ENCODE measurements at regions not wholly inside any gene's neighbourhood (a gene's known extent, or its start where the extent isn't known, plus 50 kb on each side); places are given as distances from the start of the nearest gene placed in this dataset.

DNA sequence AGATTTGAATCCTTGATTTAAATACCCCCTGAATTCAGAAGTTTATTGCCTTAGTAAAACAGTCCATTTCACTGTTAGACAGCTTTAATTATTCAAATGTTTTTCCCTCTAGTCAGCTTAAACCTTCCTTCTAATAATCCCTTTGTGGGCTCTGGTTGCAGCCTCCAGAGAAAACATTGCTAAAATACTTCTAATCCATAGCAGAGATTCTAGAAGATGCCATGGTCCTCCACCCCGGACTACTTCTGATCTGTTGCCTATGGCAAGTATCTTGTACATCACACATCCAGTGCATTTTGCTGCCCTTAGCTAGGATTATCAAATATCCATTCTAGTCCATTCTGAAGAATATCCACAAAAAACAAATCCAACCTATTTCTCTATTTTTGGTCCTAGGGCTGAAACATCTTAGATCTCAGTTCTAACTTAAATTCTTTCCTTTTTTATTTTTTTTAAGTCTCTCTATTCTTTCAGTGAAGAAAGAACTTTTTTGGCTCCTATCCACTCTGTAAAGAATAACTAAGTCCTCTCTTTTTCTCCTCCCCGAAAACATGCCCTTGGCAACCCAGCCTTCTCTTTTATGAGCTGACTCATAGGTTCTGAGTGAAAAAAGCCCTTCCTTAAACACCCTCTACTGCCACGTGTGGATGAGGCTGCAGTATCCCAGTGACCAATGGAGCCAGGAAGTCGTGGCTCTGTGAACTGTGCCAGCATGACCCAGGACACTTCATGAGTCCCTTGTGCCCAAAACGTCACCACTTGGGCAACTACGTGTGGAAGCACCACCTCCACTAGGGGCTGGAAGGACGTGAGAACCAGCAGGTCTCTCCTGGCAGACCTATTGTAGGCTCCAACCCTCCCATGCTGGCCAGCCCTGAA, 349.8 kb downstream of the TNS1 start:
- DNase-seq: no peak

DNA sequence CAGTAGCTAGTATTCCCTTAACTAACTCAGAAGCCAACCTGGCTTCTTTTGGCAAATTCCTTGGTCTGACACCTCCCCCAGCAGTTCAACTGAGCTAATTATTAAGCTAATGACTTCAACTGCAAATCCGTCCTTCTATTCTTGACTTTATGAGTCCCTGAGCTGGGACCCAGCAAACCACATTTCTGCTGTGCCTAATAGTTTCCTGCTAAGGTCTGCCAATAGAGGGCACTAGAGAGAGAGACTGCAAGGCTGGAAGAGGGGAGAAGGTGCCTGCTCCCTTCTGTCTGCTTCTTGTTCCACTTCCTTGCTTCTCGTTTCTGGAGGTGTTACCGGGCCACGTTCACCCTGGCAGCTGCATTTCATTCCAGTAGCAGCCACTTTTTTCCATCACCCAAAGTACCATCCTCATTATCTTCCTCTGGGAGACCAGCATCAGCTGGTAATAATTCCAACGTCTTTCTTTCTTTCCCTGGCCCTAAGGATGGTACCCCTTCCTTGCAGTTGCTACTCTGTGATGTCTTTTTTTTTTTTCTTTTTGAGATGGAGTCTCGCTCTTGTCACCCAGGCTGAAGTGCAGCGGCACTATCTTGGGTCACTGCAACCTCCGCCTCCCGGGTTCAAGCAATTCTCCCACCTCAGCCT, 352.0 kb downstream of the TNS1 start:
- DNase-seq: peak; percentile 82

DNA sequence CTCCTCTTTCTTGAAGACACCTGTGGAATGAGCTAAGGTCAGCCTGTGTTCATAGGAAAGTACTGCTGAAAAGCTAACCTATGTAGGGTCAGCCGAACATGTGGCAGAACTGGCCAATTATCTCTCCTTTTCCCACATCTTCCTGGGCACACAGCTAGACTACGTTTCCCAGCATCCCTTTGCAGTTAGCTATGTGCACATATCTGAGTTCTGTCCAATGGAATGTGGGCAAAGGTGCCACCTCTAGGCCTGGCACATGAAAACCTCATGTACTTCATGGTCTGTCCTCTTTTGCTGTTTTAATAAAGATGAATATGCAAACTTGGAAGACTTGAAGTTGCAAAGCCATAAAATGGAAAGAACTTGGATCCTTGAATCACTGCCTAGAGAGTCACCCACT, 352.6 kb downstream of the TNS1 start:
- peak; percentile 2 for DNase-seq

DNA sequence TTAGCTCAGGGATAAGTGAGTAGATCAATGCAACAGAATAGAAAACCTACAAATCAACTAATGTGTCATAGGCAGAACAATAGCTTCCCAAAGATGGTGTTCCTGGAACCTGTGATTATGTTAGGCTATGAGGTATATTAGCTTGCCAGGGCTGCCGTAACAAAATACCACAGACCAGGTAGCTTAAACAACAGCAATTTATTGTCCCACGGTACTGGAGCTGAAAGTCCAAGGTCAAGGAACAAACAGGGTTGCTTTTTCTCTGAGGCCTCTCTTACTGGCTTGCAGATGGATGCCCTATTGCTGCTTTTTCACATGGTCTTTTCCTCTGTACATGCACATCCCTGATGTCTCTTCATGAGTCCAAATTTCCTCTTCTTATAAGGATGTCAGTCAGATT, 354.9 kb downstream of the TNS1 start:
- no peak for DNase-seq

DNA sequence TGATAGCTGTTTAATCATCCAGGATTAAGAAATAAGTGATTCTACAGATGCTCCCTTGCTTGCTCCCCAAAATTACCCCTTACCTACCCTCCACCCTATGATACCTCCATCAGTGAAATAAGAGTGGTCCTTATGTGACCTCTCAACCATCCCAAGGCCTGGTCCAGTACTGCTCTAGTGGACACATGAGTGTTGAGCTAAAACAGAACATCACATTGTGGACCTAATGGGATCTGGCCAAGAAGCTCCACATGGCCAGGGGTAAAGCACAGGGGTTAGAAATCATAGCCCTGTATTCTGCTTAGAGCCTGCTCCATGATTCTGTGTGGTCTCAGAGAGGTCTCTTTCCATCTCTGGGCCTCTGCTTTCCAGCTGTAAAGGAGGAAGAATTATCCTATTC, 355.6 kb downstream of the TNS1 start:
- no peak for DNase-seq

DNA sequence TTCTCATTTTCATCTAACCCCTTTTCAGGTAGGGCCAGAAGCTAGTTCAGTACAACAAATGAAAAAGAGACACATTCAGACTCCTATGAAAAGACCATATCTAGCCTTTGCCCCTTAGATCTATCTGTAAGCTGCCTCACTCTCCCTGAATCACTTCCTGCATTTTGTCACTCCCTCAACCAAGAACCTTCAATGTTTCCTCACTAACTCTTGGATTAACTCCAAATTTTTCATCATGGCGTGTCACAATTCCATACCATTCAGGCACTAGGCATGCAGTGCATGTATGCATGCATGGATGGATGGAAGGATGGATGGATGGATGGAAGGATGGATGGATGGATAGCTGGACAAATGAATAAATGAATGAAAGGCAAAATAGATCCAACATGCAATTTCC, 356.9 kb downstream of the TNS1 start:
- no peak for DNase-seq

DNA sequence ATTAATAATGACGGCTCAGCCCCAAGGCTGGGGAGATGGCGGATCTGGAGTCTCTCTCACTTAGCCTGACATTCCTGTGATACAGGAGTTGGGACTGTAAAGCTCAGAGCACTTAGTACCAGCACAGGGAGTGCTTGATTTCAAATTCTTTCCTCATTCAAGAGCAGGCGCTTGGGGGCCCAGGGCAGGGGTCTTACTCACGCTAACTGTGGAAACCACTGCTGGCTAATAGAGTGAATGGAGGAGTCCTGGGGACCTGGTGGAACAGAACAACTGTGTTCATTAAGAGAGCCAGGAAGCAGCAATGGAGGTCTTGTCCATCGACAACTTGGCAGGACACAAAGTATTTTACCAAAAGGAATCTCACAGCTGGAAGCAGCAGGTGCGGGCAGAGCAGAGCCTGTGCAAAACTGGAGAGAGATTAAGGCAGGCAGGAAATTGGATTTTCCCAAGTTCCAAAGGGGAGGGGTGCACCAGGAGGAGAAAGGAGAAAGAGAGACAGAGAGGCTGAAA, 358.9 kb downstream of the TNS1 start:
- no peak for DNase-seq

DNA sequence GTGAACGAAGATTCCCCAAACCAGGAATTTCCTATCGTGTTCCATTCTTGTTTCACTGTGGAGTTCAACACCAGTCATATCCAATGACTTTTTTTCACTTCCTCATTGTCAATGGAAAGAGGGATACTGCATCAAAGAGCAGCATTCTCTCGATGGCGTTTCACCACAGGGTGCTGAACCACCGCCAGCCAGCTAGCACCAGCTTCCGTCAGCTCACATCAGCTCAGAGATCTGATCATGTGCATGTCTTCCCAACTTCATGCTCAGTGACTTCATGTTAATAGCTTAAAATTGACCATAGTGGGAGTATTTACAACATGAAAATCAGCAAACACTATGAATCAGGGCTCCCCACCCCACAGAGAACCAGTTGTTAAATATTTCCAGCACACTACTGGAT, 359.9 kb downstream of the TNS1 start:
- no peak for DNase-seq

DNA sequence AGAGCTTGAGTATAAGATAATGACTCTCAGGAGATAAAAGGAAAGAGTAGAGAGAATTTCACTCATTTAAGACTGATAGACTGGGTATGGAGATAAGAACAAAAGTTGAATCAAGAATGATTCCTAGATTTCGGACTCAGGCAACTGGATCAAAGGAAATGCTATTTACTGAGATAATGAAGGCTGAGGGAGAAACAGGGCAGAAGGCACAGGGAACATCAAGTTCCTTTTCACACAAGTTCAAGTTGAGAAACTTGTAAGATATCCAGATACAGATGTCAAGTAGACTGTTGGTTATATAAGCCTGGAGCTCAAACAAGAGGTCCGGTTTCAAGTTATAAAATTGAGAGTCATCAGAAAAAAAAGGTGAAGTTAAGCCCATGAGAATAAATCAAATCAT, 360.8 kb downstream of the TNS1 start:
- DNase-seq: no peak

DNA sequence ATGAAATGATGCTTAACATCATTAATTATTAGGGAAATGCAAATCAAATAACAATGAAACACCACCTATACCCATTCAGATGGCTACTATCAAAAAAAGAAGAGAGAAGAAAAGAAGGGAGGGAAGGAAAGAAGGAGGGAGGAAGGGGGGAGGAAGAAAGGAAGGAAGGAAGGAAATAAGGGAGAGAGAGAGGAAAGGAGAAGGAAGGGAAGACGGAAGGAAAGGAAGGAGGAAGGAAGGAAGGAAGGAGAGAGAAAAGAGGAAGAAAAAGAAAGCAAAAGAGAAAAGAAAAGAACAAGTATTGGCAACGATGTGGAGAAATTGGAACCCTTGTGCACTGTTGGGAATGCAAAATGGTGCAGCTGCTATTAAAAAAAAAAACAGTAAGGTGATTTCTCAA, 363.3 kb downstream of the TNS1 start:
- DNase-seq: no peak

DNA sequence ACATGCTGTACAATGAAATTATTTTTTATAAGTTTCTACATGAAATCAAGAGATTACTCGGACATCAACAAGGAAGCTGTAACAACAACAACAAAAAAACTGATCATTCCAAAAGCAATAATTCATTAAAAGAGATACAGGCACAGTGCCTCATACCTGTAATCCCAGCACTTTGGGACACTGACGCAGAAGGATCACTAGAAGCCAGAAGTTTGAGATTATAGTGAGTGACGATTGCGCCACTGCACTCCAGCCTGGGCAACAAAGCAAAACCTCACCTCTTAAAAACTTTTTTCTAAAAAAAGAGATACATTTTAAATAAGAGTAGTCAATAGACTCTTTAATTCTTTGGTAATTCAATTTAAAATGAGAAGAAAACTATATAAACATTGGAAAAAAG, 364.3 kb downstream of the TNS1 start:
- no peak for DNase-seq

DNA sequence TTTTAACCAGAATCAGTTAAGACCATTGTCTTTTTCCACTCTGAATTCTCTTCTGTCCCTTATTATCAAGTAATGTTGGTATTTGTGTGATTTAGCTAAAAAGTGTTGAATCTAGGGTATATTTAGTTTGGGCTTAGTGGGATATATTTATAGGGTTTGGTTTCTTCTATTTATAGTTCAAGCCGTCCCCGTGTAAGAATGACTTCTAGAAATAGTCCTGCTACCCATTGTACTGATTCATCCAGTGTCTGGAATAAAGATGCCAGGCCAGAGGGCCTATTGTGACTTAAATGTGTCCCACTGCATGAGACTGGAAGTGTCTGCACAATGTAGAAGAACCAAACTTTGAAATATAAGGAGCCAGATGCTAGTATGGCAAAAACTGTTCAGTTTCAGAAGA, 364.8 kb downstream of the TNS1 start:
- no peak for DNase-seq

DNA sequence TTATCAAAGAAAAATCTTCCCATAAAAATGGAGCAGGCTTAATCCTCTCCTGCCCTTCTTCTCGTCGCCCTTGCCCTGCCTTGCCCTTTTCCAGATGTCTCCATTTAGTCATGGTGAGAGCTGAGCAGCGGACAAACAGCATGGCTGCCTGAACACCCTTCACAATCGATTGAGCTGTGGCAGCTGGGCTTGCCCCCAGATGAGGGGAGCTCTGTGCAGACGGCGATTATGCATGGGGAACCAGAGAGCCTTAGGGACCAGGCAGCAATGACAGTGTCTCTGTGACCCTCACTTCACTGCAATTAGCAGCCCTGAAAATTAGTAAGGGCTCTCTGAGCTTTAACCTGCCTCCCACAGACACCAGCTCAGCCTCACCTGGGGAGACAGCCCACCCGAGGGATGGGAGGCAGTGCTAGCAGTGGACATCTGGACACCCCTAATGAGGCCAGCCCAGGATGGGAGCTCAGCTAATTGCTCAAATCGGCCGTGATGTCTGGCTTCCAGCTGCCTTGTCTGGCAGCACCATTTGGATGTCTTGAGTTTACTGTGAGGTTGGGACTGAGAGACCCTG, 365.7 kb downstream of the TNS1 start:
- no peak for DNase-seq

DNA sequence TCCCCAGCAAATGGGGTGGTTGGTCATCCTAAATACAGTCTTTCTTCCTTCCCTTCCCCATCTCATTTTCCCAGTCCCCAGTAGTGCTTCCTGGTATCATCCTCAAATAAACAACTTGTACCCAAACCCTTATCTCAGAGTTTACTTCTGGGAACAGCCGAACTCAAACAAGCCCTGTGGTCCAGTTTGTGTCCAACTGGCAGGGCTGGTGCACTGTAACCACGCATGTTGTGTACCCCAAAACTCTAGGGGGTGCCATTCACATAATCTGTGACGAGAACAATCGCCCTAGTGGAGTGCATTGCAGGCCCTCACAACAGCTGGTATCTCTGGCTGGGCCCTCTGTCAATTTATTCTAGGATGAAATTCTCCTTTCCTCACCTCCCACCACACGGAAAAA, 366.2 kb downstream of the TNS1 start:
- DNase-seq: no peak

DNA sequence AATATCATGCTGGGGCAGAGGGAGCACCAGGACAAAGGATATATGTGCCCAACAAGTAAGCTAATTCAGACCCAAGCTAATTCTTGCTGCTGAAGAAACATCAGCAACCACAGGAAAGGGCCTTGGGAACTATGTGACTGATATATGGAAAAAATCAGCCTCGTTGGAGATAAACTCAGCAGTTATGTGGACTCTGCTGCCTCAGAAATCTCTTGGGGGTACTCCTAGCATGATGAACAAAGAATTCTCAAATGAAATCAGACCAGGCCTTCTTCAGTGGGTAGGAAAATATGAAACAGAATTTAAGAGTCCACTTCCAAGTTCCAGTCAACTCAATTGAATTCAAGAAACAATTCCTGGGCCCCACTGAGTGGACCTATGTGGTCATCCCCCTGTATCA, 367.9 kb downstream of the TNS1 start:
- DNase-seq: no peak

DNA sequence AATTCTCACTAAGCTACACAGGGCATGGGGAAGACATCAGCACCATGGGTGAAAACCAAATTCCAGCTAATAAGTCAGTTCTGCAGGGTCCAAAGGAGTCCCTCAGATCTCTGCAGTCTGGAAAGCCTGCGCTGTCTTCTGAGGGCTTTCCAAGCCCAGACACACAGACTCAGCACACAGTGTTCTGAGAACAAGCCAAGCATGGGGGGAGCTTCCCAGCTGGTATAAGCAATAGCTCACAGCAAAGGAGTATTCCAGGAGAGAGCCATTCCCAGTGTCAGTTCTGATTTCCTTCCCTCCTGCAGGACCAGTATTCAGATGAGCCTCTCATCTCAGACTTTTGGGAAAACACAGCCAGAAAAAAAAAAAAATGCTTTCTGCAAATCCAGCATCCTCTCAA, 370.8 kb downstream of the TNS1 start:
- no peak for DNase-seq

DNA sequence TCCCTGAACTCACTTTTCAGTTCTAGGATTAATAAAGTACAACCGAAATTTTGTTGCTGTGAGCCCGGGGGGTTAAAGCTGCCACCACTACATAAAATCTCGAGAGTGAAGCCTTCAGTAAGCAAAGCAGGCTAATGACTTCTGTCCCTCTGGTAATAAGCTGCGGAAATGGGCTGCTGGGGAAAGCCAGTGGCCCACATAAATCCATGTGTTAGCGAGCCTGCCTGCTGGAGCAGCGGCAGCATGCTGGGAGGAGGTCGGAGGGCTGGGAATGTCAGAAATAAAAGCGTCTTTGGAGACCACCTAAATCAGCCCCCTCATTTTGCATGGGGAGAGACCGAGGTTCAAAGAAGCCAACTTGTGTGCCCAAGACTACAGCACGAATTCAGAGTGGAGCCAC, 371.7 kb downstream of the TNS1 start:
- no peak for DNase-seq

DNA sequence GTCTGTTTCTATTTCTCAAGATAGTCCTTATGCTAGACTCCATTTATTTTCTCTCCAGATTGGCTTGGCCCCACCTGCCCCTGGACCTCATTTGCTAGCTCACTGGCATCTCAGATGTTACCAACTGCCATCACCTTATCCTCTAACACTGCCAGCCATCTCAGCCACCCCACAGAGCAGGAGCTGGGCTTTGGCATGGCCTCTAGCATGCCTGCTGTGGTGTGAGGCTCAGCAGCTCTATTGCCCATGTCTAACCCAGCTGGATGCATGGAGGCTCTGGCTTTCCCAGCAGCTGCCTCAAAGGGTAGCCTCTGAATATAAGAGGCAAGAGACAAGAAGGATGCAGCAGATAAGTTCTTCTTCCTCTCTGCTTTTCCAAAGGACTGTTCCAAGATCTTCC, 373.4 kb downstream of the TNS1 start:
- DNase-seq: no peak

DNA sequence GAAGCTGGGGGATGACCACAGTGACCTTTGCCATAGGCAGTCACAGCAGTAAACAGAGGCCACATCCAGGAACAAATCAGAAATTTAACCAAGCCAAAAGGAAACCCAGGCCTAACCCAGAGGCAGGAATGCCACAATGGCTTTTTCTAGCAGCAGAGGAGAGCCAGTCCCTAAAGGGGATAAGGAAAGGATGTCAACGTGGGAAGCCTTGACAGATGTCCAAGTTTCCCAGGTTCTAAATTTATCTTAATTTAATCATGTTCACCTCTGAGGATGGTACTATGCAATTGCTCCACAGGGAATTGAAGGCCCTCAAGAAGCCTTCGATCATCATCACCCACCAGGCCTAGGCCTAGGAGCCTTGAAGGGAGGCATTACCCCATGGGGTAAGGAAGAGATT, 374.7 kb downstream of the TNS1 start:
- no peak for DNase-seq

DNA sequence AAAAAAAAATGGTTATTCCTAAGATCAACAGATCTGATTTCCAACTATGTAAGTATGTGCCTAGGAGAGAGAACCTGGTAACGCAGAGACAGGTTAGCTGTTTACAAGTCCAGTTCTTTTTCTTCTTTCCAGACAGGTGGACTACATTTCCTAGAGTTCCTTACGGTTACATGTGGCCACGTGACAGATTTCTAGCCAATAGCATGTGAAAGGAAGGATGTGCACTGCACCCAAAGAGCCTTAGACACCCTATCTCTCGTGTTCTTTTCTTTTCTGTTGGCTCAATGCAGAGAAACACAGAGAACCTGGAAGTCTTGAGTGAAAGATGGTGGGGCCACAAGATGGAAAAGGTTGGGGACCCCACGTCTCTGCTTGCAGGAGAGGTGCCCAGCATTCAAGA, 375.9 kb downstream of the TNS1 start:
- DNase-seq: no peak

DNA sequence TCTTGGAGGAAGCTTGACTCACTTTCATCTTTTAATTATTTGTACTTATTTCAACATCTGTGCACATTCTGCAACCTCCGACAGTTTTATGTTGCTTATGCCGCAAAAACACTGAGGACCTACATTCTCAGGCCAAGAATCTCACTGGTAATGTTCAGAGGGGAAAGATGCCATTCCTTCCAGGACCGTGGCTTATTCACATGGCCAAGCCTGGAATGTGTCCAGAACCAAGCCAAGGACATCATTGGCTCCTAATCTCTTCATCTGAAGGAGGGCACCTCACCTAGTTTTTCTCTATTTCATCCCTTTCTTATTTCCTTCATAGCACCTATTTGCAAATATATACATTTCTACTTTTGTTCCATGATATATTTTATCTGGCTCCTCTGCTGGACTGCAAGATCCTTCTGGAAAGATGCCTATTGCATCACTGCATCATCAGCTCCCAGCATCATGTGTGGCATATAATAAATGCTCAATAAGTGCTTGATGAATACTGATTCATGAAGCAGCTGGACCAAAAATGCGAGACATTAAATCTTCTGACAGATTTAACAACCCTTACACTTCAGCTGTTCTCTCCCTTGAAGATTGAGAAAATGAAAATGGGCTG, 377.1 kb downstream of the TNS1 start:
- no peak for DNase-seq

DNA sequence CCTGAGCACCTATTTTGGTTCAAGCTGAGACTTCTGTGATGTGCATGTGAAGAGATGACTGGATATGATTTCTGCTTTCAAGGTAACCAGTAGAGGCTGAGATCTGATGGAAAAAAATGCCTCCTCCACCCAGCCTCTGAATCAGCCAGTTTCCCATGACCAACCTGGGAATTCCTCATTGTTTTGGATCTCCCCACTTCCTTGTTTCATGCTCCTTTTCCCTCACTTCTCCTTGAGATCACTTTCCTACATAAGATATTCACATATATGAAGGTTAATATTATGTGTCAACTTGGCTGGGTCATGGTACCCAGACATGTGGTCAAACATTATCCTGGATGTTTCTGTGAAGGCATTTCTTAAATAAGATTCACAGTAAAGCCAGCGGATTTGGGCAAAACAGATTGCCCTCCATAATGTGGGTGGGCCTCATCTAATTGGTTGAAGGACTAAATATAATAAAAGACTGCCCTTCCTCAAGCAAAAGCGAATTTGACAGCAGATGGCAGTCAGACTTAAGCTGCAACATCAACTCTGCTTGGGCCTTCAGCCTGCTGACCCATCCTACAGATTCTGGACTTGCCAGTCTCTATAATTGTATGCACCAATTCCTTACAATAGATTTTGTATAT, 379.4 kb downstream of the TNS1 start:
- DNase-seq: no peak
